ENCODE measurements at regions not wholly inside any gene's neighbourhood (a gene's known extent, or its start where the extent isn't known, plus 50 kb on each side); places are given as distances from the start of the nearest gene placed in this dataset.

DNA sequence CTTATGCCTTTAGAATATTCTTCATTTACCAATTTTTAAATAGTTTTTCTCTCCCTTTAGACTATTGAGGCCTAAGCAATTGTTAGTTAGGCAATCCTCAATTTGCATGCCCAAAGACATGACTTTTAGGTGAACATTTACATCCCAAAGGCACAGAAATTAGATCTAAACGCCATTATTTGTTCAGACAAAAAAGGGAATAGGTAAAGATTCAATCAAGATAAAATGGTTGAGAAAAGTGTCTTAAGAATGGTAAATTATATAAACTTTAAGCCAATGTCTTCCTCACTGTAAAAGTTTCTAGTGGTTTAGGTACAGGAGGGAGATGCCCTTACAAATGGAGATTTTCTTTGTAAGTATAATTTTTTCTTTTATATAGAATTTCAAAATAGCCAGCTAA, 50.2 kb upstream of the MME start:
- ATAC-seq (replicated peaks in 6 of 8) = no peak
- H3K4me1 ChIP-seq (replicated peaks in 1 of 2) = no peaks in the 10 kb centered on the region
- in situ Hi-C loops (cut with MboI; ENCODE audit: low pct_unique_long_range_greater_than_20kb in 2 of 9, low sequenced_read_pairs in 9 of 9, unreplicated experiment in 9 of 9) = no loop called here
- no peak overlapping the region for H3K4me3 ChIP-seq
- H3K27ac ChIP-seq = no peak overlapping the region
- 0 to 100% (median 38%) methylated on average over 1 of the region's 1 CpG; no CpG with 5 or more reads in 2 of the 10 experiments for WGBS, 10 experiments

DNA sequence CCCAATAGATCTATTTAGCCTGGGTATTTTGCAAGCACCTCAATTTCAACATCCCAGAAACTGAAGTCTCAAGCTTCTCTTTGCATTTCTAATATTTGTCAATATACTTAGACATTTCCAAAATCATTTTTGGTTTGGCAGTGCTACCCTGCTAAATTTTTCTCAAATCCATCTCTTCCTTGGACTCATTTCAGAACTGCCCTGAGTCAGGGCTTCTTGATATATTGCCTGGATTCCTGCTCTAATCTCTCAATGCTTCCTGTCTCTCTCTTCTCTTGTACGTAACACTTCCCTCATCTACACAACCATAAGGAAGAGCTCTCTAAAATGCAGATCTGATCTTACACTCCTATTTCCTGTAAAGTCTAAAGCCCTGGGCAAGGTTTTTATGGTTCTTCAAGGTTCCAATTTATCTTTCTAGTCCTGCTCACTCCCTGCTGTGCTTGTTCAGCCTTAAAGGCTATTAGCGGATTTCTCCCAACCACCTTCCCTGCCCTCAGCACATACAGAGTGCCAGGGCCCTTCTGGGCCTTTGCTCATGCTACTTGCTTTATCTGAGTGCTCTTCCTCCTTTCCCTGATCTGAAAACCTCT, 53.0 kb upstream of the MME start:
- peak in 3 of 8 experiments; percentile 73 to 94 (median 75) for ATAC-seq (replicated peaks in 6 of 8)
- 58 to 95% (median 72%) methylated on average over 1 to 2 of the region's 2 CpGs; no CpG with 5 or more reads in 3 of the 10 experiments for WGBS, 10 experiments
- Histone ChIP-seq H3K4me1 (replicated peaks in 1 of 2) (no peaks in the 10 kb centered on the region), H3K27ac (no peak overlapping the region), H3K4me3 (no peak overlapping the region)
- in situ Hi-C loops (cut with MboI; ENCODE audit: low pct_unique_long_range_greater_than_20kb in 2 of 9, low sequenced_read_pairs in 9 of 9, unreplicated experiment in 9 of 9) = no loop called here

DNA sequence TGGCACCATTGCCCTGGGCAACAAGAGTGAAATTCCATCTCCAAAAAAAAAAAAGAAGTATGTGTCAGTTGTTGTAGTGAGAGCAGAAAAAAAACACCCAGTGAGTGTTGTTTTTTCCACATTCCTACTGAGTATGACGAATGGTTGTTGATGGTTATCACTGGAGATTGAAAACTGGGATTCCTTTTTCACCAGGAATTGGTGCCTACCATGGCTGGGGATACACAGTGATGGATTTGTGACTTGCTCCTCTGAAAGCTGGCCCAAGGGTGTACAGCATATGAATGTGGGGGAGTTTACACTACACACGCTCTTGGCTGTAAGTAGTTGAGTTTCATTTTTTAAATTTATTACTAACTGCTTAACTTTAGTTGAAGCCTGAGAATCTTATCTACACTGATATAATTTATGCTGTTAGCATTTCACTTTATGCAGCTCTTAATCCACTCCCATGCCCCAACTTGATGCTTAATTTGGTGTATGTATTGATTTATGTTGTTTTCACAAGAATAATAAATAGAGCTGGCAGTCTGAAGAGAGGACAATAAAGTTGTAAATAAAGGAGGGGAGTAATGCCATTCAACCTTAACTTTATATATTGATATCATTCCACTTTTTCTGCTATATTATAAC, 56.0 kb upstream of the MME start:
- 88 to 100% (median 100%) methylated on average over 1 to 2 of the region's 2 CpGs for WGBS, 10 experiments
- ATAC-seq (replicated peaks in 6 of 8) = no peak
- no peak overlapping the region for H3K27ac ChIP-seq
- H3K4me1 ChIP-seq (replicated peaks in 1 of 2) = no peaks in the 10 kb centered on the region
- no peak overlapping the region for H3K4me3 ChIP-seq
- in situ Hi-C loops (cut with MboI; ENCODE audit: low pct_unique_long_range_greater_than_20kb in 2 of 9, low sequenced_read_pairs in 9 of 9, unreplicated experiment in 9 of 9) = no loop called here

DNA sequence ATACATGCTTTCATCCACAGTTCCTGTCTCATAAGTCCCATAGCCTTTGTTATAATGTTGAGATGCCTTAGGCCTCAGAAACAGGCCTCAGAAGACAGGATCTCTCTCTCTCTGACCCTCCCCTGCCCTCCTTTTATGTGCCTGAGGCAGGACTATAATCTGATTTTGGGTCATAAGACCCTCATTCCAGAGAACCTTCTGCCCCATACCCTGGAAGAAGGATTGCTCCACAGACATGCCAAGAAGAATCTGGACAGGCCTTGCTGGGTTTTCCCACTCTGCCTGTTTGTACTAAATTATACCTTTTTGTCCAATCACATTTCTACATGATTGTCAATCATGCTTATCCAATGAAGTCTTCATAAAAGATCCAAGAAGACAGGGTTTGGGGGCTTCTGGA, 57.2 kb upstream of the MME start:
- no peak overlapping the region for H3K4me3 ChIP-seq
- no peaks in the 10 kb centered on the region for H3K4me1 ChIP-seq (replicated peaks in 1 of 2)
- in situ Hi-C loops (cut with MboI; ENCODE audit: low pct_unique_long_range_greater_than_20kb in 2 of 9, low sequenced_read_pairs in 9 of 9, unreplicated experiment in 9 of 9) = no loop called here
- no peak for ATAC-seq (replicated peaks in 6 of 8)
- no peak overlapping the region for H3K27ac ChIP-seq

DNA sequence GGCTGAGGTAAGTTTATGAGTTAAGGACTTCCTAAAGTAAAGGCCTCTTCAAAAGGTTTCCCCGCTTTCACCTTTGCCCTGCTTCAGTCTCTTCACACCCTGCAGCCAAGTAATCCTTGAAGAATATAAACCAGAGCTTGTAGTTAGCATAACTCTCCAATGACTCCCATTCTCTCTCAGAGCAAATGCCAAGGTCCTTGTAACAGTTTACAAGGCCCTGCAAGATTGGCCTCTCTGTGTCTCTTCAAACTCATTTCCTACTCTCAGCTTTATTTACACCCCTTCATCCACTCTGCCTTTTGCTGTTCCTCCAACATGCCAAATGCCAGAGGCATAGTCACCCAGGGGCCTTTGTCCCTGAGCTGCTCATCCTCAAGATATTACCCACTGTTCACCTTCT, 60.5 kb upstream of the MME start:
- peak in 3 of 8 experiments; percentile 13 to 69 (median 14) for ATAC-seq (replicated peaks in 6 of 8)
- WGBS, 10 experiments = 71 to 100% (median 92%) methylated on average over 1 of the region's 1 CpG; no CpG with 5 or more reads in 2 of the 10 experiments
- in situ Hi-C loops (cut with MboI; ENCODE audit: low pct_unique_long_range_greater_than_20kb in 2 of 9, low sequenced_read_pairs in 9 of 9, unreplicated experiment in 9 of 9) = no loop called here
- H3K4me3 ChIP-seq = no peak overlapping the region
- no peak overlapping the region for H3K27ac ChIP-seq
- H3K4me1 ChIP-seq (replicated peaks in 1 of 2) = peaks cover 0 to 3% of the 10 kb centered on the region in 2 donors

DNA sequence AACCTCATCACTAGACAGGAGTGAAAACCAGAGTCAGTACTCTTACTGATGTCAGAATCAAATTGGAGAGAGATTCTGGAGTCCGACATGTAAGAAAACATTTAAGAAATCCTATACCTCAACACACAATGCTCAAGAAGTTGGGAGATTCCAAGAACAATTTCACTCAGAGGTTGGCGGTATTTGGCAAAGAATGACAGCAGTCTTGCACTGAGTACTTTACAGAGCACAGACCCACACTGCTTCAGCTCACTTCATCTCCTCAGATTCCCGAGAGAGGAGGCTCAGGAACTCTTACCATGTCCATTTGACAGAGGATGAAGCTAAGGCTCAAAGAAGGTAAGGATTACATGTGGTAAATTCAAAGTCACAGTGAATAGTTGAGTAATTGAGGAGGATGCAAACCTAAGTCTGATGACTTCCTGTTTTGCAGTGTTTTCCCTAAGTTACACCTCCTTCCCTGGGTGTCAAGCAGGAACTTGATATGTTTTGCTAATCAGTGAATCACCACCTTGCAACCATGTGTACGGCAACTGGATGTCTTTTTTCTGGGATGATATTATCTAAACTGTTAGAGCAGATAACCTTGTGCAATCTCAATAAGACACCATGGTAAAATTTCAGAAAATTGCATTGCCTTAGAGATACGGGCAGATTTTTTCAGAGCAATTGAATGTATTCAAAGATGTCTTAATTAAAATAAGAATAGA, 61.3 kb upstream of the MME start:
- Histone ChIP-seq H3K4me1 (replicated peaks in 1 of 2) (peaks cover 0 to 3% of the 10 kb centered on the region in 2 donors), H3K27ac (no peak overlapping the region), H3K4me3 (no peak overlapping the region)
- 50 to 96% (median 78%) methylated on average over 2 to 5 of the region's 5 CpGs for WGBS, 10 experiments
- peak in 2 of 8 experiments; percentile 90 to 93 for ATAC-seq (replicated peaks in 6 of 8)
- in situ Hi-C loops (cut with MboI; ENCODE audit: low pct_unique_long_range_greater_than_20kb in 2 of 9, low sequenced_read_pairs in 9 of 9, unreplicated experiment in 9 of 9) = no loop called here

DNA sequence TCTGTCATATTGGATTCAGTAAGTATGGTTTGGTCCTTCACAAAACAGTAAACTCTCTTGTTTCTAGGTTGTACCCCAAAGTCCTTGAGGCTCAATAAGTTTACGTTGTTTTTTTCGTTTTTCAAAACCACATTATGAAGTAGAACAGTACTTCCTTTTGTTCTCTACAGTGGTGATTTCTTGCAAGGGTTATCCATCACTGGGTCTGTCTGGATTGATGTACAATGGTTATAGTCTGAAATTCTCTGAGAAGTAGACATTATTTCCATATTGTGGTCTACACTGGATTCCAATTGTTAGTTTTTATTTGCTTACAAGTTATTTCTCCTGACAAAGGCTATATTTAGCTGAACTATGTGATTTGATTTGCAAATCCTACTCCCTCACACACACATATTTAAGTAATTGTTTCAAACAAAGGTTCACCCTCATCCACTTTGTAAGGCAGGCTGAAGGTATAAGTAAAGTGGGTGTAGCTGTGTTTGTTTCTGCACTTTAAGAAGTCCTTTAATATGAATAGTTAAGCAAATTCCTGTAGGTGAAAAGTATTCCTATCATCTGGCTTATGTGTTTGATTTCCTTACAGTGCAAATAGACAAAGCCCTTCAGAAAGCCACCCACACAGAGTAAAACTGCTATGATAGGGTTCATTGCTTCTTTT, 64.2 kb upstream of the MME start:
- in situ Hi-C loops (cut with MboI; ENCODE audit: low pct_unique_long_range_greater_than_20kb in 2 of 9, low sequenced_read_pairs in 9 of 9, unreplicated experiment in 9 of 9) = no loop called here
- WGBS, 10 experiments = 21 to 89% (median 60%) methylated on average over 2 of the region's 2 CpGs; no CpG with 5 or more reads in 2 of the 10 experiments
- peak in 3 of 8 experiments; percentile 34 to 84 (median 47) for ATAC-seq (replicated peaks in 6 of 8)

DNA sequence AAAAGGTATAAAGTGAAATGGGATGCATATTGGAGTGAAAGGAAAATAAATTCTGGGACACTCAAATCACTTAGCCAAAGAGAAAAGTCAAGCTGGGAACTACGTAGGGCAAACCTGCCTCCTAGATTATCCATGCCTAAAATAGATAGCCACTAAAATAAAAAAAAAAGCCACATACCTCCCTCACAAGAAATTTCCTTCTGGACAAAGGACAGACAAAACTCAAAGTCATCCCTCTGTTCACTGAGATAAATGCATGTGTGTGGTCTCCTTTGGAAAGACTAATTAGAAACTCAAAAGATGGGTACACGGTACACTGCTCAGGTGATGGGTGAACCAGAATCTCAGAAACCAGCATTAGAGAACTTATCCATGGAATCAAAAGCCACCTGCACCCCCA, 65.2 kb upstream of the MME start:
- 39 to 100% (median 65%) methylated on average over 1 to 2 of the region's 2 CpGs; no CpG with 5 or more reads in 2 of the 10 experiments for WGBS, 10 experiments

More for the DNA sequence above, 64.2 kb upstream of the MME start:
- H3K4me1 ChIP-seq (replicated peaks in 1 of 2) = peaks cover 0 to 3% of the 10 kb centered on the region in 2 donors
- H3K27ac ChIP-seq = no peak overlapping the region
- no peak overlapping the region for H3K4me3 ChIP-seq

DNA sequence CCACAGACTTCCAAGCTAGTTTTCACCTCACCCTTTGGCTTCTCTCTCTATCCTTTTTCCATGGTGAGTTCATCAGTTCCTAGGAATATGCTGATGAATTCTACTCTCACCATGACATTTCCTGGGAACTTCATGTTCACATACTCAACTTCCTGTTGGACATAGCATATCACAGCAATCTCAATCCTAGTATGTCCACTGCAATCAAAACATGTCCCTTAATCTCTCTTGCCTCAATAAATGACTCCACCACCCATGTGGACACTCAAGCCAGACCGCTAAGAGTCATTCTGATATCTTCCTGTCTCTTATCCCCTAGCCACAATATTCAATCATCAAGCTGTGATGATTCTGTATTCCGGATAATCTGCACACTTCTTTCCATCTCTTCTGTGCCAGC, 66.7 kb upstream of the MME start:
- no peak for ATAC-seq (replicated peaks in 6 of 8)
- Histone ChIP-seq H3K27ac (no peak overlapping the region), H3K4me1 (replicated peaks in 1 of 2) (peaks cover 0 to 3% of the 10 kb centered on the region in 2 donors), H3K4me3 (no peak overlapping the region)
- 50 to 100% (median 100%) methylated on average over 1 to 2 of the region's 2 CpGs; no CpG with 5 or more reads in 4 of the 10 experiments for WGBS, 10 experiments
- in situ Hi-C loops (cut with MboI; ENCODE audit: low pct_unique_long_range_greater_than_20kb in 2 of 9, low sequenced_read_pairs in 9 of 9, unreplicated experiment in 9 of 9) = no loop called here

More for the DNA sequence above, 65.2 kb upstream of the MME start:
- ATAC-seq (replicated peaks in 6 of 8) = no peak
- no peak overlapping the region for H3K27ac ChIP-seq
- in situ Hi-C loops (cut with MboI; ENCODE audit: low pct_unique_long_range_greater_than_20kb in 2 of 9, low sequenced_read_pairs in 9 of 9, unreplicated experiment in 9 of 9) = no loop called here
- peaks cover 0 to 3% of the 10 kb centered on the region in 2 donors for H3K4me1 ChIP-seq (replicated peaks in 1 of 2)
- no peak overlapping the region for H3K4me3 ChIP-seq

DNA sequence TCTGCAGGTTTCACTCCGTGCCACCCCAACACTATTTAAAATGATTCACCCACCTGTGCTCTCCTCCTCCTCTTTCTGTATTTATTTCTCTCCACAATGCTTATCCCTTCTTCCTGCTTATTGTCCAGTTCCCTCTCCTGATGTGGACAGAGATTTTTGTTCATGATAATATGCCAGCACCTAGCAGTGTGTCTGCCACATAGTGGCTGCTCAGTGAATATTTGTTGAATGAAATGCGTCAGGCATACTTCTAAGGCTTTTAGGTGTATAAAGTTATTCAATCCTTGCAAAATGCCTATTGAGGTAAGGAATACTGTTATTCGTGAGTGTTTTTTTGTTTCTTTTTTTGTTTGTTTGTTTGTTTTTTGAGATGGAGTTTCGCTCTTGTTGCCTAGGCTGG, 67.5 kb upstream of the MME start:
- Histone ChIP-seq H3K4me1 (replicated peaks in 1 of 2) (peaks cover 0 to 3% of the 10 kb centered on the region in 2 donors), H3K27ac (no peak overlapping the region), H3K4me3 (no peak overlapping the region)
- in situ Hi-C loops (cut with MboI; ENCODE audit: low pct_unique_long_range_greater_than_20kb in 2 of 9, low sequenced_read_pairs in 9 of 9, unreplicated experiment in 9 of 9) = no loop called here
- 83 to 100% (median 93%) methylated on average over 1 to 4 of the region's 4 CpGs; no CpG with 5 or more reads in 1 of the 10 experiments for WGBS, 10 experiments
- ATAC-seq (replicated peaks in 6 of 8) = no peak

DNA sequence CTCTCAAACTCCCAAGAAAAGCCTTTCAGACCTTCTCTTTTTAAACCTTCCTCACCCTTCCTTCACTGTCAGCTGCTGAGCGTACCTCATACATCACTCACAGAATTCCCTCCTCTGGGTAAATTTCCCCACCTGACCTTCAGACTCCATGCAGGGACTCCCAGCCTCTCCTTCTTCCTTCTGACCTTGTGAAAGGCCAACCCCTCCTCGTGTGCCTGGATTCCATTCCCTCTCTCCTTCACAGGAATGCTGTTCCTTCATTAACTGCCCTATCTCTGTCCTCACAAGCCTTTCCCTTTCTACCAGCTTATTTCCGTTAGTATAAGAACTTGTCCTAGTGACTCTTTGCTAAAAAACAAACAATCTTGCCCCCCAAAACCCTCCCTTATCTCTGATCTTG, 69.7 kb upstream of the MME start:
- H3K4me1 ChIP-seq (replicated peaks in 1 of 2) = no peaks in the 10 kb centered on the region
- H3K4me3 ChIP-seq = no peak overlapping the region
- in situ Hi-C loops (cut with MboI; ENCODE audit: low pct_unique_long_range_greater_than_20kb in 2 of 9, low sequenced_read_pairs in 9 of 9, unreplicated experiment in 9 of 9) = no loop called here
- no peak for ATAC-seq (replicated peaks in 6 of 8)
- H3K27ac ChIP-seq = no peak overlapping the region
- WGBS, 10 experiments = 49 to 100% (median 69%) methylated on average over 1 to 3 of the region's 3 CpGs

DNA sequence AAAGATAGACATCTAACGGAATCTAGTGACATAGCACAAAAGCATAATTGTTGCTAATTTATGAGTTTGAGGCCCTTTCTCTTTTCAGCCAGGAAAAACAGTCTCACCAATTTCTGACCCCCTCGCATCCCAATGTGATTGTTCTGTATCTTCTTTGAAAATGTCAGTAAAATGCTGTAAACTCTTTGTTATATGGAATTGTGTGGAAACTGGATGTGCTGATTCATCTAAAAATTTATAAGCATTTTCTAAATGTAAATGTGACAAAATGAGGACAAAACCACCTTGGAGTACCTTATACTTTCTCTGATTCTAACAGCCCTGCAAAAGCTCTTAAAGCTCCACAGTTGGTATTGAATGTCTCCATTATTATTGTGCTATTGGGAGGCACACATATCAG, 70.9 kb upstream of the MME start:
- Histone ChIP-seq H3K4me1 (replicated peaks in 1 of 2) (no peaks in the 10 kb centered on the region), H3K4me3 (no peak overlapping the region), H3K27ac (no peak overlapping the region)
- ATAC-seq (replicated peaks in 6 of 8) = no peak
- in situ Hi-C loops (cut with MboI; ENCODE audit: low pct_unique_long_range_greater_than_20kb in 2 of 9, low sequenced_read_pairs in 9 of 9, unreplicated experiment in 9 of 9) = no loop called here
- 71 to 100% (median 91%) methylated on average over 1 to 2 of the region's 2 CpGs for WGBS, 10 experiments

DNA sequence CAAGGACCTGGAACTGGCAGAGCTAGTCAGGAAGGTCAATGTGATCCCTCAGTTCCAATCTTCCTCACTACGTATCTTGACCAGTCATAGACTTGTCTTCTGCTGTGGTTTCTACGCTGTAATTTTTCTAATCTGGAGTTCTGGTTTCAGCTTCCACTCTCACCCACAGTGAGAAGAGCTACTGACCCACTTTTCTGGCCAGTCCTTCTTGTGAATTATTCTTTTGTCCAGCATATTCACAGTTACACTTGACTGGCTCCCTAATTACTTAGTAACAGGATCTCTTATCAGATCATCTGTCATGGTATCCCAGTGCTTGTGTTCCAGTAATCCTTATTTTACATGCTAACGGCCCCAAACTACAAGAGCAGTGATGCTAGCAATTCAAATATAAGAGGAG, 72.4 kb upstream of the MME start:
- H3K4me3 ChIP-seq = no peak overlapping the region
- H3K27ac ChIP-seq = no peak overlapping the region
- WGBS, 10 experiments = 33 to 100% (median 80%) methylated on average over 1 to 3 of the region's 3 CpGs; no CpG with 5 or more reads in 1 of the 10 experiments
- peak in 2 of 8 experiments; percentile 15 to 84 for ATAC-seq (replicated peaks in 6 of 8)
- no peaks in the 10 kb centered on the region for H3K4me1 ChIP-seq (replicated peaks in 1 of 2)
- in situ Hi-C loops (cut with MboI; ENCODE audit: low pct_unique_long_range_greater_than_20kb in 2 of 9, low sequenced_read_pairs in 9 of 9, unreplicated experiment in 9 of 9) = no loop called here
